ENCODE measurements at regions not wholly inside any gene's neighbourhood (a gene's known extent, or its start where the extent isn't known, plus 50 kb on each side); places are given as distances from the start of the nearest gene placed in this dataset.

GRCh38 chr7:26078437-26079336 lies 73.3 kb upstream of the NFE2L3 start:
- in situ Hi-C loops (cut with MboI; ENCODE audit: low sequenced_read_pairs), result loop anchor here (25.0 kb wide), 1 partner anchor 109 kb away; no protein-coding TSS in a partner anchor

- in situ Hi-C loops (cut with MboI; ENCODE audit: low sequenced_read_pairs), result loop anchor here (10.0 to 25.0 kb wide), 2 partner anchors 106 to 273 kb away; no protein-coding TSS in a partner anchor
These were observed 70.4 kb upstream of the NFE2L3 start for GRCh38 chr7:26081638-26082037.

- in situ Hi-C loops (cut with MboI; ENCODE audit: low sequenced_read_pairs), result loop anchor here (10.0 to 25.0 kb wide), 2 partner anchors 104 to 272 kb away; no protein-coding TSS in a partner anchor
These were observed 68.9 kb upstream of the NFE2L3 start for GRCh38 chr7:26083113-26083512.

GRCh38 chr7:26084418-26084817 lies 67.6 kb upstream of the NFE2L3 start:
- in situ Hi-C loops (cut with MboI; ENCODE audit: low sequenced_read_pairs), result loop anchor here (10.0 to 25.0 kb wide), 2 partner anchors 103 to 270 kb away; no protein-coding TSS in a partner anchor

GRCh38 chr7:26085771-26086170 lies 66.2 kb upstream of the NFE2L3 start:
- in situ Hi-C loops (cut with MboI; ENCODE audit: low sequenced_read_pairs), result loop anchor here (10.0 to 25.0 kb wide), 2 partner anchors 102 to 269 kb away; no protein-coding TSS in a partner anchor

GRCh38 chr7:26087321-26088091 lies 64.5 kb upstream of the NFE2L3 start:
- in situ Hi-C loops (cut with MboI; ENCODE audit: low sequenced_read_pairs), result loop anchor here (10.0 to 25.0 kb wide), 2 partner anchors 100 to 267 kb away; no protein-coding TSS in a partner anchor

GRCh38 chr7:26089469-26089868 lies 62.5 kb upstream of the NFE2L3 start:
- in situ Hi-C loops (cut with MboI; ENCODE audit: low sequenced_read_pairs), result loop anchor here (10.0 to 25.0 kb wide), 2 partner anchors 98 to 265 kb away; no protein-coding TSS in a partner anchor

- in situ Hi-C loops (cut with MboI; ENCODE audit: low sequenced_read_pairs), result loop anchor here (25.0 kb wide), 1 partner anchor 96 kb away; no protein-coding TSS in a partner anchor
These were observed 61.0 kb upstream of the NFE2L3 start for GRCh38 chr7:26090927-26091519.

- in situ Hi-C loops (cut with MboI; ENCODE audit: low sequenced_read_pairs), result loop anchor here (25.0 kb wide), 1 partner anchor 95 kb away; no protein-coding TSS in a partner anchor
These were observed 60.1 kb upstream of the NFE2L3 start for GRCh38 chr7:26091933-26092332.

- in situ Hi-C loops (cut with MboI; ENCODE audit: low sequenced_read_pairs), result loop anchor here (25.0 kb wide), 1 partner anchor 94 kb away; no protein-coding TSS in a partner anchor
These were observed 59.0 kb upstream of the NFE2L3 start for GRCh38 chr7:26093023-26093422.

GRCh38 chr7:26096136-26096535 lies 55.9 kb upstream of the NFE2L3 start:
- in situ Hi-C loops (cut with MboI; ENCODE audit: low sequenced_read_pairs), result loop anchor here (25.0 kb wide), 1 partner anchor 91 kb away; no protein-coding TSS in a partner anchor

- in situ Hi-C loops (cut with MboI; ENCODE audit: low sequenced_read_pairs), result loop anchor here (25.0 kb wide), 1 partner anchor 89 kb away; no protein-coding TSS in a partner anchor
These were observed 53.9 kb upstream of the NFE2L3 start for GRCh38 chr7:26097837-26098668.

GRCh38 chr7:26099236-26099635 lies 52.8 kb upstream of the NFE2L3 start:
- in situ Hi-C loops (cut with MboI; ENCODE audit: low sequenced_read_pairs), result loop anchor here (25.0 kb wide), 1 partner anchor 88 kb away; no protein-coding TSS in a partner anchor

- in situ Hi-C loops (cut with MboI; ENCODE audit: low sequenced_read_pairs), result no loop called here
These were observed 51.3 kb upstream of the NFE2L3 start for GRCh38 chr7:26100406-26101339.

- in situ Hi-C loops (cut with MboI; ENCODE audit: low sequenced_read_pairs), result no loop called here
These were observed 50.4 kb upstream of the NFE2L3 start for GRCh38 chr7:26101361-26102151.

GRCh38 chr7:26102176-26102575 lies 49.8 kb upstream of the NFE2L3 start:
- in situ Hi-C loops (cut with MboI; ENCODE audit: low sequenced_read_pairs), result no loop called here

All from HL-60/S4 treated with retinoic acid at 250 ng/mL for 4 days and 3 days (cell line).